ENCODE measurements at regions not wholly inside any gene's neighbourhood (a gene's known extent, or its start where the extent isn't known, plus 50 kb on each side); places are given as distances from the start of the nearest gene placed in this dataset.

DNA sequence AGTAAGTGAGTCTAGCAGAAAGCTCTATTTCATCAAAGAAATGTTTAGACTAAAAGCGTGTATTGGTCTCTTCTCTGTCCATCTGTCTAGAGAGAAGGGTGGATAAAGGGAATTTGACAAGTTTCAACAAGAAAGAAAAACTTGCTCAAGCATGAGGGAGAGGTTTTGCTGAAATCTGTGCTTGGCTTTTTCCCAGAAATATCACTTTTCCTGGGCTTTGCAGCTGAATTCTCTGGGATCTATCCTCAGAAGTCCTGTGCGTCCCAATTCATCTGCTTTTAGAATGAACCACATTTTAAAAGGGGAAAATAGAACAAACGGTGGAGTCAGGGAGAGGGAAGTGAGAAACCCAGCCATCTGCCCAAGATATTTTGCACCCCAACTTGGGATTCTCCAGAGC, 59.6 kb upstream of the CELF2 start:
- TF ChIP-seq USF1 (IDR thresholded peaks at IDR 0.05) (no peak), RAD21 (IDR thresholded peaks at IDR 0.05; ENCODE audit: low read depth) (no peak), CREB1 (IDR thresholded peaks at IDR 0.05; ENCODE audit: low read depth) (no peak), EP300 (IDR thresholded peaks at IDR 0.05; ENCODE audit: borderline replicate concordance) (no peak), YY1 (IDR thresholded peaks at IDR 0.05; ENCODE audit: low read depth) (no peak), REST (IDR thresholded peaks at IDR 0.05; ENCODE audit: low read depth) (no peak), TCF12 (IDR thresholded peaks at IDR 0.05; ENCODE audit: low read depth) (no peak), TAF1 (IDR thresholded peaks at IDR 0.05; ENCODE audit: low read depth) (no peak), NFIC (IDR thresholded peaks at IDR 0.05) (no peak), TEAD4 (IDR thresholded peaks at IDR 0.05) (no peak), EGR1 (IDR thresholded peaks at IDR 0.05) (no peak)
